Umbilical cord (tissue), 1 donor: ENCODE measurements at regions not wholly inside any gene's neighbourhood (a gene's known extent, or its start where the extent isn't known, plus 50 kb on each side); places are given as distances from the start of the nearest gene placed in this dataset.

Source experiments
- DNase-seq: peaks from one replicate; pipeline ENCODE4 v3.0.0-alpha.2; 2015; ENCODE audit warnings: low spot score

GRCh38 chr11:13104619-13105236 lies 95.6 kb downstream of the RASSF10 start:
- DNase-seq, result peak; percentile 25

GRCh38 chr11:13105237-13105844 lies 96.2 kb downstream of the RASSF10 start:
- peak; percentile 49 for DNase-seq

GRCh38 chr11:13107544-13108044 lies 98.5 kb downstream of the RASSF10 start:
- DNase-seq, result no peak

GRCh38 chr11:13108416-13108815 lies 99.3 kb downstream of the RASSF10 start:
- no peak for DNase-seq

- DNase-seq, result no peak
These were observed 100.5 kb downstream of the RASSF10 start for GRCh38 chr11:13109616-13110015.

- DNase-seq, result no peak
These were observed 101.0 kb downstream of the RASSF10 start for GRCh38 chr11:13110145-13110544.

GRCh38 chr11:13110929-13111812 lies 102.1 kb downstream of the RASSF10 start:
- DNase-seq, result peak; percentile 75

- no peak for DNase-seq
These were observed 102.7 kb downstream of the RASSF10 start for GRCh38 chr11:13111813-13112130.

- DNase-seq, result no peak
These were observed 105.7 kb downstream of the RASSF10 start for GRCh38 chr11:13114566-13115379.

GRCh38 chr11:13115380-13115675 lies 106.2 kb downstream of the RASSF10 start:
- no peak for DNase-seq

- no peak for DNase-seq
These were observed 107.4 kb downstream of the RASSF10 start for GRCh38 chr11:13116491-13116890.

- DNase-seq, result no peak
These were observed 108.2 kb downstream of the RASSF10 start for GRCh38 chr11:13117344-13117743.

- DNase-seq, result no peak
These were observed 109.1 kb downstream of the RASSF10 start for GRCh38 chr11:13118194-13118593.

- no peak for DNase-seq
These were observed 109.5 kb downstream of the RASSF10 start for GRCh38 chr11:13118650-13119049.

GRCh38 chr11:13119361-13119760 lies 110.2 kb downstream of the RASSF10 start:
- no peak for DNase-seq

- no peak for DNase-seq
These were observed 110.9 kb downstream of the RASSF10 start for GRCh38 chr11:13119941-13120520.

GRCh38 chr11:13120691-13121090 lies 111.6 kb downstream of the RASSF10 start:
- DNase-seq, result no peak

- DNase-seq, result no peak
These were observed 117.3 kb downstream of the RASSF10 start for GRCh38 chr11:13126430-13126829.

GRCh38 chr11:13127161-13127560 lies 118.0 kb downstream of the RASSF10 start:
- DNase-seq, result no peak

GRCh38 chr11:13128354-13128753 lies 119.2 kb downstream of the RASSF10 start:
- DNase-seq, result no peak

- no peak for DNase-seq
These were observed 125.0 kb downstream of the RASSF10 start for GRCh38 chr11:13134066-13134465.

GRCh38 chr11:13134886-13135285 lies 125.8 kb downstream of the RASSF10 start:
- no peak for DNase-seq
